Pancreas (tissue), 10 donors: ENCODE measurements at regions not wholly inside any gene's neighbourhood (a gene's known extent, or its start where the extent isn't known, plus 50 kb on each side); places are given as distances from the start of the nearest gene placed in this dataset.

Experiments
- ATAC-seq, 4 donors: fragments of 200-7000 bp; cut with Tn5 transposase; one replicate each; pipeline versions ENCODE4 v1.8.0 to v1.9.1; 2020; ENCODE audit warnings: mild to moderate bottlenecking in 4 of 4, moderate library complexity in 4 of 4
- DNase-seq, 6 donors: peaks; one replicate each; pipeline ENCODE4 v3.0.0-alpha.2; 2020
- FAIRE-seq: peaks from 2 replicates; lab custom pipeline; 2012; peaks lifted over from hg19 to GRCh38; lab: Jason Lieb, UNC
- H3K27ac ChIP-seq, 4 donors: fragments of 200-600 bp; sonication (generic); 1 replicate in 3 of 4; 2 replicates in 1 of 4; pipeline versions ENCODE4 v1.5.0 to v1.8.0; 2020
- H3K27me3 ChIP-seq, 4 donors: fragments of 200-600 bp; one replicate each; pipeline ENCODE4 v1.8.0; 2021
- H3K36me3 ChIP-seq, 3 donors: fragments of 200-600 bp; sonication (generic) in 1 of 3; one replicate each; pipeline versions ENCODE4 v1.5.0 to v1.8.0; 2020 to 2021
- H3K4me1 ChIP-seq, 3 donors: fragments of 200-600 bp; one replicate each; pipeline ENCODE4 v1.8.0; 2021
- H3K4me3 ChIP-seq, 4 donors: fragments of 200-600 bp; sonication (generic) in 2 of 4; one replicate each; pipeline versions ENCODE4 v1.5.0 to v1.8.0; 2020 to 2021
- H3K9me3 ChIP-seq, 4 donors: fragments of 200-600 bp; one replicate each; pipeline ENCODE4 v1.8.0; 2021
- WGBS, 2 donors: extraction: QIAGEN DNeasy Blood & Tissue Kit; methylation state at CpG; one replicate each; pipeline ENCODE4 v1.1.7; 2013; 5-methylcytosine and 5-hydroxymethylcytosine counted together
- intact Hi-C, 3 donors: fragments of 100-400 bp; cut with DNase I; formaldehyde crosslinking; loops; one replicate each; pipeline versions ENCODE4 v1.11.1 to v1.14.2; 2022
- TF ChIP-seq, protein P1 (sequence below), 4 donors: fragments of 200-600 bp; sonication (generic) in 3 of 4; IDR thresholded peaks; one replicate each; pipeline versions ENCODE4 v1.5.0 to v1.8.0; 2021; ENCODE audit warnings: antibody characterized with exemption in 4 of 4
- donor health status: healthy with polysubstance abuse.
- donor health status: DM: no; HTN: no; CAD: no; lungs with moderate emphysema.
- donor health status: DM: no; HTN: no; CAD: no.
- donor health status: control.
- donor health status: control.
- donor health status: Bipolar disorder and iron deficiency.
- donor health status: DM: yes; HTN: yes; CAD: no.
- donor health status: DM: no; HTN: no; CAD: no.
- donor health status: DM: no; HTN: no; CAD: no.
- donor health status: DM: yes; HTN: yes; CAD: no.

DNA sequence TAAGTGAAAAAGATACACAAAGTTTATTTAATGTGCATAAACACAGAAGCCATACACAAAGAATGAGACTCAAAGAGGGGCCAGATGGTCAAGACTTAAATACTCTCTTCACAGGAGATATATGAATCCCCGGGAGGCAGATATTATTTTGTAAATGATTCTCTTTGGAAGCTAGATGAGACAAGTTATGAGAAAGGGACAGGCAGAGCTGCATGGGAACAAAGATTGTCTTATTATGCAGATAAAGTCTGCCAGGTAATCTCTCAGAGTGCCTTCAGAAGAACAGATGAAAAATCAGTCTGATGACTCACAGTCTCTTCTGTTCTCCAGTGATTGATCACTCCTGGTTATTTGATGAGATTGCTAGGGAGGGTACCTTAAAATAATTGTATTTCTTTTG lies 89.0 kb downstream of the NAF1 start:
- H3K4me3 ChIP-seq: no peak overlapping the region
- no peaks in the 10 kb centered on the region for H3K27me3 ChIP-seq
- H3K36me3 ChIP-seq: no peaks in the 10 kb centered on the region
- no peak for FAIRE-seq
- no peak for ATAC-seq
- H3K27ac ChIP-seq: no peak overlapping the region
- DNase-seq: no peak
- TF ChIP-seq, protein P1, sequence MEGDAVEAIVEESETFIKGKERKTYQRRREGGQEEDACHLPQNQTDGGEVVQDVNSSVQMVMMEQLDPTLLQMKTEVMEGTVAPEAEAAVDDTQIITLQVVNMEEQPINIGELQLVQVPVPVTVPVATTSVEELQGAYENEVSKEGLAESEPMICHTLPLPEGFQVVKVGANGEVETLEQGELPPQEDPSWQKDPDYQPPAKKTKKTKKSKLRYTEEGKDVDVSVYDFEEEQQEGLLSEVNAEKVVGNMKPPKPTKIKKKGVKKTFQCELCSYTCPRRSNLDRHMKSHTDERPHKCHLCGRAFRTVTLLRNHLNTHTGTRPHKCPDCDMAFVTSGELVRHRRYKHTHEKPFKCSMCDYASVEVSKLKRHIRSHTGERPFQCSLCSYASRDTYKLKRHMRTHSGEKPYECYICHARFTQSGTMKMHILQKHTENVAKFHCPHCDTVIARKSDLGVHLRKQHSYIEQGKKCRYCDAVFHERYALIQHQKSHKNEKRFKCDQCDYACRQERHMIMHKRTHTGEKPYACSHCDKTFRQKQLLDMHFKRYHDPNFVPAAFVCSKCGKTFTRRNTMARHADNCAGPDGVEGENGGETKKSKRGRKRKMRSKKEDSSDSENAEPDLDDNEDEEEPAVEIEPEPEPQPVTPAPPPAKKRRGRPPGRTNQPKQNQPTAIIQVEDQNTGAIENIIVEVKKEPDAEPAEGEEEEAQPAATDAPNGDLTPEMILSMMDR (IDR thresholded peaks at IDR 0.05): no peak
- WGBS, 2 donors: 12 to 16% methylated on average over 1 of the region's 1 CpG
- intact Hi-C loops: no loop called here
- H3K9me3 ChIP-seq: no peaks in the 10 kb centered on the region
- H3K4me1 ChIP-seq: no peaks in the 10 kb centered on the region

DNA sequence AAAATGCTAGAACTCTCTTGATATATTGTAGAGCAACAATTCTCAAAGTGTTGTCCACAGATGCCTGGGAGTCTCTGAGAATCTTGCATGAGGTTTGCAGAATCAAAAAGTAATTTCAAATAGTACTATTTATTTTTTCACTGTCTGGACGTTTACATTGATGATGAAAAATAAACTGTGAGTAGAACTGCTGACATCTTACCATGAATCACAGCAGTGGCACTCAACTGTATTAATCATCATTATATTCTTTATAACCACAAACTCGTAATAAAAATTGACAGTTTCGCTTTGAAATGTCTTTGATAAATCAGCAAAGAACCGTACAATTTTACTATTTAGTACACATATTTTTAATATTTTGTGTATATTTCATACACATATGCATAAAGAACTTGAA lies 94.5 kb downstream of the NAF1 start:
- H3K9me3 ChIP-seq: no peaks in the 10 kb centered on the region
- DNase-seq (no peak), ATAC-seq (no peak), FAIRE-seq (no peak)
- no peaks in the 10 kb centered on the region for H3K27me3 ChIP-seq
- TF ChIP-seq, protein P1 (IDR thresholded peaks at IDR 0.05): no peak
- no peaks in the 10 kb centered on the region for H3K36me3 ChIP-seq
- no peak overlapping the region for H3K4me3 ChIP-seq
- 50 to 54% methylated on average over 4 of the region's 4 CpGs for WGBS, 2 donors
- intact Hi-C loops: no loop called here
- no peaks in the 10 kb centered on the region for H3K4me1 ChIP-seq
- H3K27ac ChIP-seq: no peak overlapping the region

DNA sequence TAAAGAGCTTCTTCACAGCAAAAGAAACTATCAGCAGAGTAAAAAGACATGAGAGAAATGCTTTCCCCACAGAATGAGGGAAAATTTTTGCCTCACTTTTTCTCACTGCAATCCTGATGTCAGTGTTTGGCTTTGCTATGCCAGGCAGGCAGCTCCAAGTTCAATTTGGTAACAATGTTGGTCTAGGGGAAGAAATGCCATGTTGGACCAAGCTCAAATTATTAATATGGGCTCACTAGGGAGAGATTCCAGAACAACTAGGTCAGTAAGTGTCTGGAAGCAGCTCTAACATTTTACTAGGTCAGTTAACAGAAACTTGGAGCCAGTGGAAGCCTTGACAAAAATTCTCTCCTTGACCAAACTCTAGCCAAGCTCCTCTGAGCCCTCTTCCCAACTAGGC lies 95.4 kb downstream of the NAF1 start:
- Histone ChIP-seq H3K36me3 (no peaks in the 10 kb centered on the region), H3K4me1 (no peaks in the 10 kb centered on the region), H3K27ac (no peak overlapping the region), H3K9me3 (no peaks in the 10 kb centered on the region), H3K27me3 (no peaks in the 10 kb centered on the region), H3K4me3 (no peak overlapping the region)
- FAIRE-seq: no peak
- no peak for ATAC-seq
- intact Hi-C loops: no loop called here
- DNase-seq: no peak
- TF ChIP-seq, protein P1 (IDR thresholded peaks at IDR 0.05): no peak

DNA sequence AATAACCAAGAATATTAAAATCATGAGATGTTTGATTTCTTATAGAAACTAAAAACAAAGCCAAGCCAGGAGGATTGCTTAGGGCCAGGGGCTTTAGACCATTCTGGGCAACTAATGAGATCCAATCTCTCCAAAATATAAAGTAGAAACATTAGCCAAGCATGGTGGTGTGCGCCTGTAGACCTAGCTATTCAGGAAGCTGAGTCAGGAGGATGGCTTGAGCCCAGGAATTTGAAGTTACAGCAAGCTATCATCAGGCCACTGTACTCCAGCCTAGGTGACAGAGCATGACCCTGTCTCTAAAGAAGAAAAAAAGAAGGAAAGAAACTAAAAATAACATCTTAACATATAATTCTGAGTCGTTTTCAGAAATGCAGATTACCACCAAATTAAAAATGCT lies 96.7 kb downstream of the NAF1 start:
- WGBS, 2 donors: 36 to 49% methylated on average over 2 of the region's 2 CpGs
- Histone ChIP-seq H3K27ac (no peak overlapping the region), H3K36me3 (no peaks in the 10 kb centered on the region), H3K27me3 (no peaks in the 10 kb centered on the region), H3K4me1 (no peaks in the 10 kb centered on the region), H3K4me3 (no peak overlapping the region), H3K9me3 (no peaks in the 10 kb centered on the region)
- ATAC-seq (no peak), DNase-seq (no peak), FAIRE-seq (no peak)
- TF ChIP-seq, protein P1 (IDR thresholded peaks at IDR 0.05): no peak
- intact Hi-C loops: no loop called here

DNA sequence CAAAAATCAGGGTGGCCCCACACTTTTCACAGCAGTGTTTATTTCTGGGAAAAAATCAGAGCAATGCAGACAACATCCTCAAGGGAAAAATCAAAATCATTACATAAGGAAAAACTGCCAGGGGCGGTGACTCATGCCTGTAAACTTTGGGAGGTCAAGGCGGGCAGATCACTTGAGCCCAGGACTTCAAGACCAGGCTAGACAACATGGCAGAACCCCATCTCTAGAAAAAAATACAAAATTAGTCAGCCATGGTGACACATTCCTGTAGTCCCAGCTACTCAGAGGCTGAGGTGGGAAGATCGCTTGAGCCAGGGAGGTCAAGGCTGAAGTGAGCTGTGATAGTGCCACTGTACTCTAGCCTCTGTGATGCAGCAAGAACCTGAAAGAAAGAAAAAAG lies 102.8 kb downstream of the NAF1 start:
- WGBS, 2 donors: 68 to 84% methylated on average over 3 of the region's 3 CpGs
- Histone ChIP-seq H3K27ac (no peak overlapping the region), H3K27me3 (no peaks in the 10 kb centered on the region), H3K4me1 (no peaks in the 10 kb centered on the region), H3K4me3 (no peak overlapping the region), H3K9me3 (no peaks in the 10 kb centered on the region), H3K36me3 (no peaks in the 10 kb centered on the region)
- ATAC-seq (no peak), FAIRE-seq (no peak), DNase-seq (no peak)
- TF ChIP-seq, protein P1 (IDR thresholded peaks at IDR 0.05): no peak
- intact Hi-C loops: no loop called here
